GM21423 (cell line): ENCODE measurements at regions not wholly inside any gene's neighbourhood (a gene's known extent, or its start where the extent isn't known, plus 50 kb on each side); places are given as distances from the start of the nearest gene placed in this dataset.
"Not testable (repeated sequence)": the region's sequence is repeated elsewhere in the genome, so short reads cannot be mapped to it uniquely, and the experiment has no call there.

Experiments
- ATAC-seq: cut with Tn5 transposase; IDR thresholded peaks from one replicate; pipeline ENCODE4 v1.9.1; 2021; ENCODE audit warnings: mild to moderate bottlenecking, moderate library complexity; ENCODE audit not compliant: unreplicated experiment

- no peak for ATAC-seq
These were observed 481.9 kb downstream of the CHSY3 start for GRCh38 chr5:130386155-130386554.

DNA sequence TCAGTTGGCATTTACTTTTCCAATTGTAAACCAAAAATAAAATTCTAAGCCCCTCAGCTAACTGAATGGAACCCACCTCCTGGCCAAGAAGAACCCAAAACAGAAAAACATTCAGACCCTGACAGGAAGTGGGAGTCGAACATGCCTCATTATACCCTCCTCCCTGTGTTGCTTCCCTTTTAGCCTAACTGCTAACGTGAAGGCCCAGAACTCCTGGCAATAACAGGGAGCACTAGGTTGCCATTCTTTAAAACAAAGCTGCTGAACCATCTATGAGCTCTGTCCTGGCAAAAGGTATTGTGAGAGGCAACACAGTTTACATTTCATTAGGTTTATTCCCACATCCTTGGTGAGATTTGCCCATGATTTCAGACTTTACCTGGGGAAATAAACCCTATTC, 481.4 kb downstream of the CHSY3 start:
- ATAC-seq = no peak

DNA sequence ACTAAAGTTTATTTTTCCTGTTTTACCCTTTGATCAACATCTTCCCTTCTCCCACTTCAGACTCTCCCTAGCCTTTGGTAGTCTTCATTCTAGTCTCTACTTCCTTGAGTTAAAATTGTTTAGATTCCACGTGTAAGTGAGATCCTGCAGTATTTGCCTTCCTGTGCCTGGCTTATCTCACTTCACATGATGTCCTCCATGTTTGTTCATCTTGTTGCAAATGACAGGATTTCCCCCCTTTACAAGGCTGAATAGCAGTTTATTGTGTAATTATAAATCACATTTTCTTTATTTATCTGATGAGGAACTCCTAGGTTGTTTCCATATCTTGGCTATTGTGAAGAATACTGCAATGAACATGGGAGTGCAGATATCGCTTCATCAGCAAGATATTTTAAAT, 461.7 kb downstream of the CHSY3 start:
- ATAC-seq = no peak

DNA sequence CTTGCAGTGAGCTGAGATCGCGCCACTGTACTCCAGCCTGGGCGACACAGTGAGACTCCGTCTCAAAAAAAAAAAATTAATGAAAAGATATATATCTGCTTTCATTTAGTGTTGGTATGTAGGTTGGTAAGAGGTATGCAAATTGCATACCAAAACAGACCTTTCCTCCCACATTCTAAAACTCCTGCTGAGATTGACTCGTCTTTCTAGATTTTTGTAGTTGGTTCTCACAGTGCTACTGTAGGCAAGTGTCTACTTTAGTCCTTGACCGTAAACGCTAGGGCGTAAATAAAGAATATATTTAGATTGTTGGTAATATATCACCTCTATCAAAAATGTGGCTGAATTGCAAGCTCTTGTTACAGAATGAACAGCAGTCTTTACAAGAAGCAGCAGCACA, 445.9 kb downstream of the CHSY3 start:
- ATAC-seq = no peak

DNA sequence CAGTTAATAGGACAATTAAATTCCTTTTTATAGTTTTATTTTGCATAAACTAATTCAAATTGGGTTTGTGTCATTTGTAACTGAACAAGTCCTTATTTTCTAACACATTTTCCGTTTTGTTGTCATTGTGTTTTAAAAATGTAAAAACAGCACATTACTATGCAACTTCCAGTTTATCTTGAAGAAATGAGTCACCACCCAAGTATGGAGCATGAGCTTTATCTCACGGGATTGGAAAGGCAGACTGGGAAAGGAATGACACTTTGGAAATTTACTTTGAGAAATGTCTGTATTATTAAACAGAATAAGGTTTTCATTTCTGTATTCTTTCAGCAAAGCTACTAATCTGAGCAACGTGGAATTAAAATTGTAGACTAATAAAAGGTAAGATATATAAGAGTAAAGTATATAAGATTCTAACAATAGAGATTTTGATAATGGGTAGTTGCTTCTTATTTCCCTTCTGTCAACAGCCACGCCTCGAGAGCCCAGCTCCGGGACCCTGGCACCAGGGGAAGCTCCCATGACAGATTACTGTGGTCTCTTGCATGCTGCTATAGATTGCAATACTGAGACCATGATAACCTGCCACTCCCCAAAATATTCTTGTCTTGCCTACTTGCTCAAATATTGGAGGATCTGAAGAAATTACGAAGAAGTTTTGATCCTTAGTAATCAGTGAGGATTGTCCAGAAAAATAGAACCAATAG, 433.1 kb downstream of the CHSY3 start:
- no peak for ATAC-seq

DNA sequence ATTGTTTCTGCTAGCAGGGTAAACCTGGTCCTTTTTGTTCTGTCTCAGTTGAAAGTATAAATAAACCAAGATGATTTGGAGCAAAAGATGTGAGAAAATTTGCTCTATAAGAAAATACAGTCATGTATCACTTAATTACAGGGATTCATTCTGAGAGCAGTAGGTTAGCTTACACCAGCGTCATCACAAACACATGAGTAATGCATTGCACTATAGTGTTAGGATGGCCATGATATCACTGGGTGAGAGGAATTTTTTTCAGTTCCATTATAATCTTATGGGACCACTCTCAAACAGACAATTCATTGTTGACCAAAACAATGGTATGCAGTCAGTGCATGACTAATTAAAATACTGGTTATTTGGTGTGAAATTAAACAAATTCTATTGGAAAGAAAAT, 430.9 kb downstream of the CHSY3 start:
- no peak for ATAC-seq

DNA sequence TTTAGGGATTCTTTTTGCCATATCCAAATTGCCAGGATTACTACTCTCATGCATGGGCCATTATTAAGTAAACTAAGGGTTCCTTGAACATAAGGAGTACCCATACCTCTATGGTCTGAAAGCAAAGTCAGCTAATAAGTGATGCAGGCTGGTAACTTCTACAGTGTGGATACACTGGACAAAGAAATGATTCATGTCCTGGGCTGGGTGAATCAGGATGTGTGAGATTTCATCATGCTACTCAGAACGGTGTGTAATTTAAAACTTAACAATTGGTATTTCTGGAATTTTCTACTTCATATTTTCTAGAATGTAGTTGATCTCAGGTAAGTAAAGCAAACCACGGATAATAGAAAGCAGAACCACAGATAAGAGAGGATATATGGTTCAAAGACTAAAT, 428.8 kb downstream of the CHSY3 start:
- no peak for ATAC-seq

DNA sequence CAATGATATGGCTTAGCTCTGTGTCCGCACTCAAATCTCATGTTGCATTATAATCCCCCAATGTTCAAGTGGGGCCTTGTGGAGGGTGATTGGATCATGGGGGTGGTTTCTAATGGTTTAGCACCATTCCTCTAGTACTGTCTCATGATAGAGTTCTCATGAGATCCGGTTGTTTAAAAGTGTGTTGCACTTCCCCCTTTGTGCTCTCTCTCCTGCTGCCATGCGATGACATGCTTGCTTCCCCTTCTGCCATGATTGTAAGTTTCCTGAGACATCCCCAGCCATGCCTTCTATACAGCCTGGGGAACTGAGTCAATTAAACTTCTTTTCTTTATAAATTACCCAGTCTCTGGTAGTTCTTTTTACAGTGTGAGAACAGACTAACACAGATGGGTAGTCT, 427.1 kb downstream of the CHSY3 start:
- no peak for ATAC-seq

DNA sequence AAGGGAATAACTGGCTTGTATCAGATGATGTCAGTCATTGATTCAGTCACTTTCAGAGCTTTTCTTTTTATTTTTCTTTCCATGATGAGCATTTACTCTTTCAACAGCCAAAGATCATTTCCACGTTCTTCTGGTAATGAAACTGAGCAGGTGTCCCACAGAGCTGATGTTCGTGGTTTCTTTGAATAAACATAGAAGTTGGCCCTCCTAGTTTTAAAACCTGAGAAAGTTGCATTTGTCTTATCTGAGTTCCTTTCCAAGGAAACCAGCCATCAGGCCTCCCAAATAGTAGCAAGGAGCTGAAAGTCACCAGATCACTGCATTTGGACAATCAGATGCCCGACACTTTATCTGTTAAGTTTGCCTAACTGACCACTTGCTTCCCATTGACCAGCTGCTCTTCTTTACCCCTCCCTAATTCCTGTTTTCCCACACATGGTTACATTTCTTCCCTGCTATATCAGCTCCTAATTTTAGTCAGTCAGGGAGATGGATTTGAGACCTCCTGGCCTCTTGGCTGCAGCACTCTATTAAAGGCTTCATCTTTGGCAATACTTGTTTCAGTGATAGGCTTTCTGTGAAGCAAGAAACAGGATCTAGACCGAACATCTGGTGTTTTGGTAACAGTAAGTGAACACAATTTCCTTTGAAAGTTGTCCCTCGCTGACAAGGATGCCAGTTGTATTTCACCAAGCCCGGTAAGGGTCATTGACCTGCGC, 420.8 kb downstream of the CHSY3 start:
- ATAC-seq = no peak

DNA sequence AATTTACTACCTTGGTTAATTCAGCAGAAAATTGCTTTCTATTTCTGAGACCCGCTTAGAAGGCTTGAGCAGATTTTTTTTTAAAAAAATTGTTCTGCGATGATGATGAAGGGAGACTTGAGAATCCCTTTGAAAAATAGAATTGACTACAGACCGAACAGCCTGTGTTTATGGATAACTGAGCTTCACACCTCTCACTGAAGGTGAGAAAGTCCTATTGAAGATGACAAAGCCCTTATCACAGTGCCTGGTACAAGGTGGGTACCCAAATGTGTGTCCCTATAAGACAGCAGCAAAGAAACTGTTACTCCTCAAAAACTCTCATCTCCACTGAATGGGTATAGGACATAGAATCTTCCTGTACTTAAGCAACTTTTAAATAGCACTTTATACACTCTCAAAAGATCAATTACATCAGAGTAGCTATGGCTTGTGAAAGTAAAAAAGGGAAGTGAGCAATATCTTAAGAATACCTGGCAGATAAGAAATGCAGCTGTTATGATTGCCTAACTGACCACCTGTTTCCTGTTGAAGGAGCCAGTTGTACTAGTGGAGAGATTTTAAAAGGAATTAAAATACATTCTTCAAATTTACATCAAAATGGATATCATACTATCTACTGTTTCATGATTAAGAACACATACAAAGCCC, 419.7 kb downstream of the CHSY3 start:
- peak; percentile 100 for ATAC-seq

- no peak for ATAC-seq
These were observed 417.7 kb downstream of the CHSY3 start for GRCh38 chr5:130321931-130322330.

DNA sequence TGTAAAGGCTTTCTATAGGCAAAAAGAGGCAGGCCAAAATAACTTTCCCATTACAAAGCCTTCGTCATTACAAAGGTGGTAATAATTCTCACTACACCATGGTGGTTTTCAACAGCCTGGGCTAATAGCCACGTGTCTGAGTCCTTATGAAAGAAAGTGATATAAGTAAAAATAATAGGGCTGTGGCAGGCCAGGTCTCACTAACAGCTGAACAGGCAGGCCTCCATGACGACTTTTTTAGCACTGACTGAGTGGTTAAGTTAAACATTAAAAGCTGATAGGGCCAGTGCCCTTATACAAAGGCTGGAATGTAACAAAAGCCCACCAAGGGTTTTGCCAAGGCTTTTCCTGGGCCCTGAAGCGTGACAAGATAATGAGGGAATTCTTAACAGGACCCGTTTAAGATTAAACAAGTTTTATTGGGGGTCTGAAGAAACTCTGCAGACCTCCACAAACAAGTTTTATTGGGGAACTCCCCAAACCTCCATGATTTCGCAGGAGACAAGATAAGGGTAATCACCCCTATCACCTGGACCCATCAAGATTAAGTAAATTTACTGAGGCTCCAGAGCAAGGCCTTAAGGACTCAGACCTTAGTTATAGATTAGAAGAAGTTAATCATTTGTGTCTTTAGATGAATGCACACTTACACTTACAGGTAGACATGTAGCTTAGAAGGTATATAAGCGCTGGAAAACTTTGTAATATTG, 412.9 kb downstream of the CHSY3 start:
- ATAC-seq = peak; percentile 91

GRCh38 chr5:130295235-130295634, 391.0 kb downstream of the CHSY3 start:
- ATAC-seq = no peak

DNA sequence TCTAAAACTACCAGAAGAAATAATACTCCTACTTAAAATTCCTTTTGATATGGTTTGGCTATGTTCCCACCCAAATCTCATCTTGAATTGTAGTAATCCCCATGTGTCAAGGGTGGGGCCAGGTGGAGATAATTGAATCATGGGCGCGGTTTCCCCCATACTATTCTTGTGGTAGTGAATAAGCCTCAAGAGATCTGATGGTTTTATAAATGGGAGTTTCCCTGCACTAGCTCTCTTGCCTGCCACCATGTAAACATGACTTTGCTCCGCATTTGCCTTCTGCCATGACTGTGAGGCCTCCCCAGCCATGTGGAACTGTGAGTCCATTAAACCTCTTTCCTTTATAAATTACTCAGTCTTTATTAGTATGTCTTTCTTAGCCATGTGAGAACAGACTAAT, 390.5 kb downstream of the CHSY3 start:
- ATAC-seq = not testable (repeated sequence)

DNA sequence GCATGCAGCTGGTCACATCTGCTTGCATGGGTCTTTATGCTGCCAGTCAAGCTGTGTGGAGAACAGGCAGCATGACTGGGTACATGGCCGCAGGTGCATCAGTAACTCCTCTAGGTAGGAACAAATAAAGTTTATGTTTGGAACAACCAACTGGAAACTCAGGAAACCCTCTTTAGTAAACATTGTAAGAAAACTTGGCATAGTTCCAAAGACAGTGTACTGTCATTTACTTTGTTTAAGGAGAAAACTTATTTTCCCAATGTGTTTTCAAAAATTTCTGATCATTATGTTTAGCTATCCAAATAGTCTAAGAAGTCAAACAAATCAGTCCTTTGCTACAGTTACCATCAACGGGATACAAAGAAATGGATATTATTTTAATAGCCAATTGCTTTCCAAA, 386.0 kb downstream of the CHSY3 start:
- no peak for ATAC-seq

DNA sequence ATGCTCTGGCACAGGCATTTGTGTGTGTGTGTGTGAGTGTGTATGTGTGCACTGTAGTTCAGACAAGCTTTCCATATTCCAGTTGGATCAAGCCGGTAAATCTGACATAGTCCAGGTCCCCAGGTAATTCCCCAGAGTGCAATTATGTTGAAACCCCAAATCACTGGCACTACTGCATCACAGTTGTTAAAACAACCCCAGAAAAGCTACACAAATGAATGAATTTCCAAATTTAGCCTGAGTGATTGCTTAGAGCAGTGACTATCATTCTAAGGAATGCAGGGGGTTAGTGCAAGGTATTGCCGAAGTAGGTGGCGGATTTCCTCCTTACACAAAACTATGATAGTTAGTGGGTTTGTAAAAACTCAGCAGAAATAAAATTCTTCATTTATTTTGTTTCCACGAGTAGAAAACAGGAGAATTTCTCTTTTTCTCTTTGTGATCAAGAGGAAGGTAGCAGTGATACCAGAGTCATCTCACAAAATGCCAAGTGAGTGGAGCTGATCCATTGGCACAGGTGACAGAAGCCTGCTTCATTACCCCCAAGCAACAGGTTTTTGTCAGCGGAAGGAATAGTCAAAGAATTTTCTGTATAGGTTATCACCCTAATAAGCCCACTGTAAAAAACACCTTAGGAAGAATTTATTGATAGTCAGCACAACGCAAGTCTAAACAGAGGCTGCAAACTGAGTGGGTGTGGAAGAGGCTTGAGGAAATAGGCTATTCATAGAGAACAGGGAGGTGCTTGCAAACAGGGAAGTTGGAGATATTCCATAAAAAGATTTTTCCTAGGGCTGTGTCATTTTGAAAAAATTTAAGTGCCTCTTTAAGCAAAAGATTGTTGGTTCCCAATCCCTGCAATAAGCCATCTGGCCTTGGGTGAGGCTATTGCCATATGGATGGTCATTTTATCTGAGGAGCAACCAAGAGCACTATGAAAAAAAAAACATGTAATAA, 385.1 kb downstream of the CHSY3 start:
- ATAC-seq = no peak

- no peak for ATAC-seq
These were observed 383.2 kb downstream of the CHSY3 start for GRCh38 chr5:130287438-130287837.

- no peak for ATAC-seq
These were observed 382.7 kb downstream of the CHSY3 start for GRCh38 chr5:130286971-130287370.

DNA sequence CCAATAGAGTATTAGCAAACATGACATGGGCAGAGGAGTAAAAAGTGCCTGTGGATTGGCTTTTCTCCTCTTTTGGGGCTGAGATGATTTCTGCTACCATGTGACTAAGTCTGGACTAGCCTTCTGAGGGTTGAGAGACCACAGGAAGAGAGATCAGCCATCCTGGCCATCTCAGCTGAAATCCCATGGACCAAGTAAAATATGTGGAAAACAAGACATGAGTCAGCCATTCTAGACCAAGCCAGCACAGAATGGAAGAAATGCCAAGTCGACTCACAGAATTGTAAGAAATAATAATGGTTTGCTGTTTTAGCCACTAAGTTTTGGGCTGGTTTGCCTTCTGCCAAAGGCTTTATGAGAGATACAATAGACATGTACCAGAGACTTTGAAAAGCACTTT, 377.8 kb downstream of the CHSY3 start:
- no peak for ATAC-seq

- ATAC-seq = no peak
These were observed 376.4 kb downstream of the CHSY3 start for GRCh38 chr5:130280528-130281217.
